K562 (cell line): ENCODE measurements at regions not wholly inside any gene's neighbourhood (a gene's known extent, or its start where the extent isn't known, plus 50 kb on each side); places are given as distances from the start of the nearest gene placed in this dataset.

Experiments used
- ELF1 ChIP-seq: fragments of 200-800 bp; sonication (Bioruptor generic); IDR thresholded peaks from 2 replicates; pipeline ENCODE4 v1.6.1; 2016; ENCODE audit warnings: missing genetic modification characterization, missing compliant biosample characterization
- EP300 ChIP-seq: IDR thresholded peaks from 2 replicates; pipeline ENCODE4 v1.6.1; 2012; ENCODE audit warnings: low read length, improper control_type of control experiment
- U2AF2 ChIP-seq: fragments of 200-400 bp; formaldehyde crosslinking; optimal IDR thresholded peaks from 2 replicates; pipeline ENCODE3; 2017; ENCODE audit warnings: low read depth, mild to moderate bottlenecking, low read length
- ZNF274 ChIP-seq: IDR thresholded peaks from 2 replicates; pipeline ENCODE4 v1.6.1; 2011; ENCODE audit warnings: low read depth, mild to moderate bottlenecking, low read length, moderate library complexity, borderline replicate concordance
- TF ChIP-seq, protein P1 (sequence below), 3 experiments: IDR thresholded peaks in 2 of 3; conservative IDR thresholded peaks in 1 of 3; 2 replicates each; pipeline ENCODE4 v1.5.1; 2011 to 2012; ENCODE audit warnings: low read length in 3 of 3, mild to moderate bottlenecking in 3 of 3, control low read depth in 2 of 3, improper control_type of control experiment in 1 of 3, inconsistent platforms in 1 of 3, low read depth in 1 of 3, mixed read lengths in 1 of 3, moderate library complexity in 1 of 3; ENCODE audit not compliant: insufficient read depth in 2 of 3

DNA sequence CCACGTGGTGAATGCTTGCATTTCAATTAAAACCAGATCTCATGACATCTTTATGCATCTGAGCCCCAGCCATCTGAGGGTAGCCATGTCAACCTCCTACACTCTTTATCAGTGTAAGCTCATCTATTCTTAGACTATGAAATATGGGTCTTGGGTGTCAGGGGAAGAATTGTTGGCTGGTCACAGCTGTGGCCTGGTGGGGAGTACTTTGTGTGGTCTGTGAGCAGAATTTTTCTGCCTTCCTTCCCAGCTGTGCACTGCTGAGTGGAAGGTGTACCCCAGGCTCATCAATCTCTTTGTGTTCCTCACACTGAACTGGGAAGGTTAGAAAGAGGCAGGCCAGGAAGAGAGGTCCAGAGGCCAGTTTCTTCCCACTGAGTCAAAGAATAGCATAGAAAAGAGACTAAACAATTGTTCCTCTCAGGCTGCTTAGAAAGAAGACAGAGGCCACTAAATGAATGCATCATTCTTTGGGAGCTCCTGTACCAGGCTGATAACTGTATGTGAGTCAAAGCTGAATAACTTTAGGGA lies 202.7 kb upstream of the RGMB start:
- TF ChIP-seq ZNF274 (no peak), ELF1 (tag) (no peak), U2AF2 (no peak), EP300 (no peak)
- TF ChIP-seq, protein P1, sequence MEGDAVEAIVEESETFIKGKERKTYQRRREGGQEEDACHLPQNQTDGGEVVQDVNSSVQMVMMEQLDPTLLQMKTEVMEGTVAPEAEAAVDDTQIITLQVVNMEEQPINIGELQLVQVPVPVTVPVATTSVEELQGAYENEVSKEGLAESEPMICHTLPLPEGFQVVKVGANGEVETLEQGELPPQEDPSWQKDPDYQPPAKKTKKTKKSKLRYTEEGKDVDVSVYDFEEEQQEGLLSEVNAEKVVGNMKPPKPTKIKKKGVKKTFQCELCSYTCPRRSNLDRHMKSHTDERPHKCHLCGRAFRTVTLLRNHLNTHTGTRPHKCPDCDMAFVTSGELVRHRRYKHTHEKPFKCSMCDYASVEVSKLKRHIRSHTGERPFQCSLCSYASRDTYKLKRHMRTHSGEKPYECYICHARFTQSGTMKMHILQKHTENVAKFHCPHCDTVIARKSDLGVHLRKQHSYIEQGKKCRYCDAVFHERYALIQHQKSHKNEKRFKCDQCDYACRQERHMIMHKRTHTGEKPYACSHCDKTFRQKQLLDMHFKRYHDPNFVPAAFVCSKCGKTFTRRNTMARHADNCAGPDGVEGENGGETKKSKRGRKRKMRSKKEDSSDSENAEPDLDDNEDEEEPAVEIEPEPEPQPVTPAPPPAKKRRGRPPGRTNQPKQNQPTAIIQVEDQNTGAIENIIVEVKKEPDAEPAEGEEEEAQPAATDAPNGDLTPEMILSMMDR (IDR thresholded peaks at IDR 0.05 in 2 of 3, conservative IDR thresholded peaks at IDR 0.05 in 1 of 3; ENCODE audit: insufficient read depth in 2 of 3, low read depth in 1 of 3, low read length in 3 of 3), result no peak
